ENCODE measurements at regions not wholly inside any gene's neighbourhood (a gene's known extent, or its start where the extent isn't known, plus 50 kb on each side); places are given as distances from the start of the nearest gene placed in this dataset.

DNA sequence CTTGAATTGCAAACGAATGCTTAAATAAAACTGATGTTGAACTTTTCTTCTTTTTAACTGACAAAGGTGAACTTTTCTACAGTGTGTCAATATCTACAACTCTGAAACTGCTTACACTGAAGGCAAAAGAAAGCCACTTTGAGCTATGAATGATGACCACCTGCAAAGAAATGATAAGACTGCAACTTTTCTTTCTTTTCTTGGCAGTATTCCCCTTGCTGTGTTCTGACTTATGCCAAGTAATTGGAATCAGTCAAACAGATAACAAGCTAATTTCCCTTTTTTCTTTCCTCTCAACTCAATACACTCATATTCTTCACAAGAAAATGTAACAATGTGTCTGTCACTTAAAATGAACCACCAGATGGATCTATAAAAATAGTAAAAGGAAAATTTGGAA, 588.1 kb upstream of the BRINP3 start:
- 0% methylated on average over 1 of the region's 1 CpG for WGBS (ENCODE audit: insufficient coverage, insufficient replicate concordance, low lambda C conversion rate, missing lambda C conversion rate)
- H4K20me1 ChIP-seq (ENCODE audit: control insufficient read depth, insufficient read depth): no peaks in the 10 kb centered on the region
- no peaks in the 10 kb centered on the region for H3K36me3 ChIP-seq (ENCODE audit: control insufficient read depth in 2 of 2, insufficient read depth in 2 of 2, low read length in 1 of 2)
- POLR2A ChIA-PET: no interaction called here
- CTCF ChIA-PET: no interaction called here
- no peak overlapping the region for H3K27ac ChIP-seq (ENCODE audit: control insufficient read depth, insufficient read depth)
- H3K4me3 ChIP-seq: no peak overlapping the region
- BruUV-seq (replicated peaks): no TSS peak
- no peak for TF ChIP-seq ZNF274 (IDR thresholded peaks at IDR 0.05; ENCODE audit: insufficient read depth, insufficient read length)
- TF ChIP-seq RELA (IDR thresholded peaks at IDR 0.05; ENCODE audit: borderline replicate concordance, partially characterized antibody): no peak
- TF ChIP-seq IRF4 (IDR thresholded peaks at IDR 0.05; ENCODE audit: low read depth, low read length): no peak
- no peak for TF ChIP-seq CHD4 (IDR thresholded peaks at IDR 0.05)
- TF ChIP-seq GATAD2B (conservative IDR thresholded peaks at IDR 0.05; ENCODE audit: low read depth): no peak
- no peak for TF ChIP-seq NR2C1 (IDR thresholded peaks at IDR 0.05)
- no peak for TF ChIP-seq HCFC1 (IDR thresholded peaks at IDR 0.05; ENCODE audit: low read length)
- TF ChIP-seq, protein P1, sequence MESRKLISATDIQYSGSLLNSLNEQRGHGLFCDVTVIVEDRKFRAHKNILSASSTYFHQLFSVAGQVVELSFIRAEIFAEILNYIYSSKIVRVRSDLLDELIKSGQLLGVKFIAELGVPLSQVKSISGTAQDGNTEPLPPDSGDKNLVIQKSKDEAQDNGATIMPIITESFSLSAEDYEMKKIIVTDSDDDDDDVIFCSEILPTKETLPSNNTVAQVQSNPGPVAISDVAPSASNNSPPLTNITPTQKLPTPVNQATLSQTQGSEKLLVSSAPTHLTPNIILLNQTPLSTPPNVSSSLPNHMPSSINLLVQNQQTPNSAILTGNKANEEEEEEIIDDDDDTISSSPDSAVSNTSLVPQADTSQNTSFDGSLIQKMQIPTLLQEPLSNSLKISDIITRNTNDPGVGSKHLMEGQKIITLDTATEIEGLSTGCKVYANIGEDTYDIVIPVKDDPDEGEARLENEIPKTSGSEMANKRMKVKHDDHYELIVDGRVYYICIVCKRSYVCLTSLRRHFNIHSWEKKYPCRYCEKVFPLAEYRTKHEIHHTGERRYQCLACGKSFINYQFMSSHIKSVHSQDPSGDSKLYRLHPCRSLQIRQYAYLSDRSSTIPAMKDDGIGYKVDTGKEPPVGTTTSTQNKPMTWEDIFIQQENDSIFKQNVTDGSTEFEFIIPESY (IDR thresholded peaks at IDR 0.05): no peak
- no peak for TF ChIP-seq HDAC2 (IDR thresholded peaks at IDR 0.05)
- TF ChIP-seq ZNF622 (IDR thresholded peaks at IDR 0.05): no peak
- TF ChIP-seq, protein P2, sequence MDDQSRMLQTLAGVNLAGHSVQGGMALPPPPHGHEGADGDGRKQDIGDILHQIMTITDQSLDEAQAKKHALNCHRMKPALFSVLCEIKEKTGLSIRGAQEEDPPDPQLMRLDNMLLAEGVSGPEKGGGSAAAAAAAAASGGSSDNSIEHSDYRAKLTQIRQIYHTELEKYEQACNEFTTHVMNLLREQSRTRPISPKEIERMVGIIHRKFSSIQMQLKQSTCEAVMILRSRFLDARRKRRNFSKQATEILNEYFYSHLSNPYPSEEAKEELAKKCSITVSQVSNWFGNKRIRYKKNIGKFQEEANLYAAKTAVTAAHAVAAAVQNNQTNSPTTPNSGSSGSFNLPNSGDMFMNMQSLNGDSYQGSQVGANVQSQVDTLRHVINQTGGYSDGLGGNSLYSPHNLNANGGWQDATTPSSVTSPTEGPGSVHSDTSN (IDR thresholded peaks at IDR 0.05; ENCODE audit: insufficient replicate concordance, low read depth, low read length): no peak
- no peak for TF ChIP-seq SMAD5 (IDR thresholded peaks at IDR 0.05; ENCODE audit: low read depth)
- no peak for TF ChIP-seq SUZ12 (IDR thresholded peaks at IDR 0.05; ENCODE audit: unreplicated experiment)
- TF ChIP-seq POU2F2 (IDR thresholded peaks at IDR 0.05; ENCODE audit: borderline replicate concordance, low read depth, low read length): no peak
- no peak for TF ChIP-seq E2F8 (IDR thresholded peaks at IDR 0.05; ENCODE audit: low read depth, partially characterized antibody)
- TF ChIP-seq ZBTB4 (CRISPR knock-in tag; IDR thresholded peaks at IDR 0.05): no peak
- TF ChIP-seq WRNIP1 (IDR thresholded peaks at IDR 0.05; ENCODE audit: borderline replicate concordance, low read depth, low read length): no peak
- H2AFZ ChIP-seq (ENCODE audit: control insufficient read depth, low read depth, low read length): no peak overlapping the region
- DNase-seq (ENCODE audit: low read depth, low spot score) (no peak), FAIRE-seq (no peak), ATAC-seq (no peak)
- SMC1A ChIA-PET (ENCODE audit: uncharacterized antibody, unreplicated experiment): no interaction called here
- intact Hi-C loops (cut with micrococcal nuclease; ENCODE audit: unreplicated experiment): no loop called here
- in situ Hi-C loops (cut with MboI): no loop called here
- no peak overlapping the region for H3K9ac ChIP-seq (ENCODE audit: control insufficient read depth, insufficient read depth, low read length)
- no peaks in the 10 kb centered on the region for H3K9me3 ChIP-seq (replicated peaks; ENCODE audit: control insufficient read depth, insufficient read depth, low read length)
- H3K4me1 ChIP-seq (ENCODE audit: control insufficient read depth, insufficient read depth, low read length): no peaks in the 10 kb centered on the region
- H3K79me2 ChIP-seq (ENCODE audit: control insufficient read depth, insufficient read depth, low read length): no peaks in the 10 kb centered on the region
- RAD21 ChIA-PET (ENCODE audit: unreplicated experiment): no interaction called here
- no peak overlapping the region for H3K4me2 ChIP-seq (ENCODE audit: control insufficient read depth, insufficient read depth)
- H3K27me3 ChIP-seq (replicated peaks in 1 of 2; ENCODE audit: control insufficient read depth in 2 of 2, insufficient read depth in 2 of 2, low read length in 1 of 2): no peaks in the 10 kb centered on the region

Measured in GM12878 (cell line).